Adrenal gland (tissue), 9 donors: ENCODE measurements at regions not wholly inside any gene's neighbourhood (a gene's known extent, or its start where the extent isn't known, plus 50 kb on each side); places are given as distances from the start of the nearest gene placed in this dataset.

ENCODE experiments used
- DNase-seq, 7 donors: peaks; one replicate each; pipeline ENCODE4 v3.0.0-alpha.2; 2019 to 2020
- H3K27ac ChIP-seq, 5 donors: fragments of 200-600 bp; sonication (generic) in 4 of 5; 1 replicate in 3 of 5; 2 replicates in 2 of 5; pipeline versions ENCODE4 v1.5.1 to v1.8.0; 2016 to 2020; ENCODE audit warnings: mild to moderate bottlenecking in 1 of 5
- H3K27me3 ChIP-seq: fragments of 200-600 bp; 2 replicates; pipeline ENCODE4 v1.8.0; 2021
- H3K36me3 ChIP-seq, 2 donors: fragments of 200-600 bp; replicated peaks in 1 of 2; 1 replicate in 1 of 2; 2 replicates in 1 of 2; pipeline versions ENCODE4 v1.5.1 to v1.8.0; 2018 to 2022
- H3K4me1 ChIP-seq, 2 donors: fragments of 200-600 bp; replicated peaks in 1 of 2; 1 replicate in 1 of 2; 2 replicates in 1 of 2; pipeline versions ENCODE4 v1.5.1 to v1.8.0; 2018 to 2021
- H3K4me3 ChIP-seq, 4 donors: fragments of 200-600 bp; sonication (generic) in 3 of 4; one replicate each; pipeline ENCODE4 v1.5.1; 2016 to 2018
- H3K9me3 ChIP-seq, 3 donors: fragments of 200-600 bp; sonication (generic) in 1 of 3; replicated peaks in 1 of 3; 1 replicate in 2 of 3; 2 replicates in 1 of 3; pipeline versions ENCODE4 v1.5.1 to v1.8.0; 2016 to 2021
- POLR2A ChIP-seq, 2 donors: fragments of 450-650 bp; IDR thresholded peaks; one replicate each; pipeline ENCODE4 v1.6.1; 2017; ENCODE audit warnings: antibody characterized with exemption in 2 of 2, mild to moderate bottlenecking in 2 of 2, moderate library complexity in 1 of 2
- WGBS, 4 donors: extraction: QIAGEN DNeasy Blood & Tissue Kit in 2 of 4; methylation state at CpG; one replicate each; pipeline versions ENCODE4 v1.1.5 to v1.1.7; 2013 to 2017; 5-methylcytosine and 5-hydroxymethylcytosine counted together
- intact Hi-C, 2 donors: fragments of 100-400 bp; cut with DNase I; formaldehyde crosslinking; loops; one replicate each; pipeline versions ENCODE4 v1.14.1 to v1.15.0; 2022 to 2023
- TF ChIP-seq, protein P1 (sequence below), 6 experiments: fragments of 450-650 bp in 4 of 6; fragments of 200-600 bp in 2 of 6; sonication (generic) in 1 of 6; IDR thresholded peaks; 1 replicate in 5 of 6; 2 replicates in 1 of 6; pipeline versions ENCODE4 v1.5.1 to v1.8.0; 2016 to 2021; ENCODE audit warnings: antibody characterized with exemption in 6 of 6, mild to moderate bottlenecking in 2 of 6, moderate library complexity in 1 of 6
- donor health status: healthy with polysubstance abuse.
- donor health status: Bipolar disorder and iron deficiency.
- donor health status: DM: yes; HTN: yes; CAD: no.
- donor health status: DM: no; HTN: no; CAD: no.
- donor health status: DM: no; HTN: no; CAD: no.

DNA sequence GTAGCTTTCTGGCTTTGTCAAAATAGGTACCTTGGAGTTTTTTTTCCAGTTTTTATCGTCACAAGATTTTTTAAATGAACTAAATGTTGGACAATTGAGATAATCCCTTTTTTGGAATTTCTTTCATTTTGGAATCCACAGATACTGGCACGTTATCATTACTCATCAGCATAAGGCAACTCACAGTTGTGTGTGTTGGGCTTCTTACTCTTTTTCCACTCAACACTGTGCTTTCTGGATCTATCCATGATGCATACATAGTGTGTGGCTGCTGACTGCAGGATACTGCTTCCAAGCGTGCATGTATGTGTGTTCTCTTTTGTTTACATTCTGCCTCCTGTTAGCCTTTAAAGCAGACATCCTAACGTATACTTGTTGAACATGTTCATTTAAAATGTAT, 113.5 kb upstream of the FAM9A start:
- H3K9me3 ChIP-seq: no peaks in the 10 kb centered on the region
- intact Hi-C loops: no loop called here
- no peak overlapping the region for H3K27ac ChIP-seq
- H3K36me3 ChIP-seq: no peaks in the 10 kb centered on the region
- no peak overlapping the region for H3K4me3 ChIP-seq
- H3K27me3 ChIP-seq: no peaks in the 10 kb centered on the region
- peaks cover 0 to 5% of the 10 kb centered on the region in 2 donors for H3K4me1 ChIP-seq
- DNase-seq: no peak
- TF ChIP-seq, protein P1, sequence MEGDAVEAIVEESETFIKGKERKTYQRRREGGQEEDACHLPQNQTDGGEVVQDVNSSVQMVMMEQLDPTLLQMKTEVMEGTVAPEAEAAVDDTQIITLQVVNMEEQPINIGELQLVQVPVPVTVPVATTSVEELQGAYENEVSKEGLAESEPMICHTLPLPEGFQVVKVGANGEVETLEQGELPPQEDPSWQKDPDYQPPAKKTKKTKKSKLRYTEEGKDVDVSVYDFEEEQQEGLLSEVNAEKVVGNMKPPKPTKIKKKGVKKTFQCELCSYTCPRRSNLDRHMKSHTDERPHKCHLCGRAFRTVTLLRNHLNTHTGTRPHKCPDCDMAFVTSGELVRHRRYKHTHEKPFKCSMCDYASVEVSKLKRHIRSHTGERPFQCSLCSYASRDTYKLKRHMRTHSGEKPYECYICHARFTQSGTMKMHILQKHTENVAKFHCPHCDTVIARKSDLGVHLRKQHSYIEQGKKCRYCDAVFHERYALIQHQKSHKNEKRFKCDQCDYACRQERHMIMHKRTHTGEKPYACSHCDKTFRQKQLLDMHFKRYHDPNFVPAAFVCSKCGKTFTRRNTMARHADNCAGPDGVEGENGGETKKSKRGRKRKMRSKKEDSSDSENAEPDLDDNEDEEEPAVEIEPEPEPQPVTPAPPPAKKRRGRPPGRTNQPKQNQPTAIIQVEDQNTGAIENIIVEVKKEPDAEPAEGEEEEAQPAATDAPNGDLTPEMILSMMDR (IDR thresholded peaks at IDR 0.05): no peak
- TF ChIP-seq POLR2A (IDR thresholded peaks at IDR 0.05): no peak
- 73 to 84% (median 78%) methylated on average over 4 of the region's 4 CpGs for WGBS, 4 donors

DNA sequence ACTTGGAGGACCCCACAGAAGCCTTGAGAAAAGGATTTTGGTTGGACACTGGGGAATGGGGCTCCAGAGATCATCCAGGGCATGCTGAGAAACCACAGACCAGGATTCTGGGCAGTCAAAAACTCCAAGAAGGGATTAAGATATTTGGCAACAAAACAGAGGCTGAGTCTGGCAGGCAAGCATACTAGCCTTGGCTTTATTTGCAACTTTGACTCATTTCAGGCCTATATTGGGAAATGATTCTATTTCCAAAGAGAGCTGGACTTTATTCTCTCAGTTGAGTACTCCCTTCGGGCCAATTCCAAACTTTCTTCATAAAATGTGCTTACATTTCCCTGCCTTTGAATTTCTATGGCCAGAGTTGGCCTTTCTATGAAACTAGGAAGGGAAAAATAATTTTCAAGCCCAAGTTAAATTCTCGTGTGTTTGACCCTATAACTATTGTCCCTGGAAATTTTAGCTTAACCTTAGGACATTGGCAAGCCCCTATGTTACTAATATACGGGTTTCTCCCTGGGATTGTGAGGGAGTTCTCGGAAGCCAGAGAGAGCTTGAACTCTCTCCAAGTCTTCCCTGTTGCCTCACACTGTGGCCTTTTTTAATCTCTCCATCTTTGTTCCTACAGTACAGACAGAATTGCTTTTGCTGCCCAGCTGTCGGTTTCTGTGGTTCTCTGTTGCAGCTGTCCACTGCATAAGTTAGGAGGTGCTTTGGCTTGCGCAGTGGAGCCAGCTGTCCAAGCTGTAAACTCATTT, 112.6 kb upstream of the FAM9A start:
- Histone ChIP-seq H3K27ac (peak overlapping the region in 2 of 5 donors; percentile 34 to 68), H3K4me1 (peaks cover 0 to 5% of the 10 kb centered on the region in 2 donors), H3K9me3 (no peaks in the 10 kb centered on the region), H3K27me3 (no peaks in the 10 kb centered on the region), H3K4me3 (no peak overlapping the region), H3K36me3 (no peaks in the 10 kb centered on the region)
- DNase-seq: peak in 6 of 7 donors; percentile 16 to 52 (median 35)
- TF ChIP-seq, protein P1 (IDR thresholded peaks at IDR 0.05): no peak
- TF ChIP-seq POLR2A (IDR thresholded peaks at IDR 0.05): no peak
- intact Hi-C loops: no loop called here
- WGBS, 4 donors: 22 to 59% (median 54%) methylated on average over 5 to 6 of the region's 6 CpGs

DNA sequence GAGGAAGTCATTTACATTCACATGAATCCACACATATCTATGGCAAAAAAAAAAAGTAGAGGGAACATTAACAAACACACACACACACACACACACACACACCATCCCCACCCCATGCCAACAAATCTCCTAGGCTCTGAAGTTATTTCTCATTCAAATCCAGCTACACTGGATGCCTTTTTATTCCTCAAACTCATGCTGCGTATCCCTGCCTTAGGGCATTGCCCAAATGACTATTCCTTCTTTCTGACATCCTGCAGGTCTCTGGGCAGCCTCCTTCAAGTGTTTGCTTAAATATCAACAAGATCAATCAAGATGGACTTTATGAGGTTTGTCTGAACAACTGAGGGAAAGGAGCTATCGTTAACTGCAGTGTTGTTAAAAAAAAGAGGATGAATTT, 106.5 kb upstream of the FAM9A start:
- no peak for DNase-seq
- Histone ChIP-seq H3K27me3 (peaks cover 7% of the 10 kb centered on the region), H3K4me3 (no peak overlapping the region), H3K4me1 (no peaks in the 10 kb centered on the region), H3K27ac (no peak overlapping the region), H3K36me3 (no peaks in the 10 kb centered on the region), H3K9me3 (no peaks in the 10 kb centered on the region)
- TF ChIP-seq, protein P1 (IDR thresholded peaks at IDR 0.05): no peak
- TF ChIP-seq POLR2A (IDR thresholded peaks at IDR 0.05): no peak
- intact Hi-C loops: no loop called here
- WGBS, 4 donors: 65 to 74% (median 72%) methylated on average over 2 of the region's 2 CpGs

DNA sequence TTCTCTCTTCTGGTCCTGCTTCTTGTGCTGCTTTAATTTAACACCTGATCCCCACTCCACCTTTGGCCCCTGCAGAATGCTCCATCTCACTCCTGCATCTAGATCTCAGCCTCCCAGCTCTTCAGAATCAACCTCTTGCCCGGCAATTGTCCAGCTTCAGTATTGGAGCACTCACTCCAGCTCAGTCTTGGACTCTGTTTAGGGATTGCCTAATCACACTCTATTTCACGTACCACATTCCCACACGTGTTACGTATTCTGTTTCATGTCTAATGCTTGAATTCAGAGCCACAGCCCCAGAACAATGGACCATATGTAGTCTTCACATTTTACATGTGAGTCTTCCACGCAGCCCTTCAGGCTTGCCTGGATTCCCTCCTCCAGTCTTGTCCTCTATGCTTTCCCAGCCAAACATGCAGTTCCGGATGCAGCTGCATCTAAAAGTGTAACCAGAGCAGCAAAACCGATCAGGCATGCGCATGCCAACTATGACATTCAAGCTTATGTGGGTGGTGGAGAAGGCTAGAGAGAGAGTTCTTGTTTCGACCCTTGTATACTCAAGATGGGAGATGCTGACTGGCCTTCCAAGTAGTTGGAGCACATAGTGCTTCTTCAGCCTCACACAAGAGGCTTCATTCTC, 105.2 kb upstream of the FAM9A start:
- Histone ChIP-seq H3K4me1 (no peaks in the 10 kb centered on the region), H3K9me3 (no peaks in the 10 kb centered on the region), H3K27me3 (peaks cover 7% of the 10 kb centered on the region), H3K36me3 (no peaks in the 10 kb centered on the region), H3K4me3 (no peak overlapping the region), H3K27ac (no peak overlapping the region)
- WGBS, 4 donors: 74 to 93% (median 80%) methylated on average over 5 to 9 of the region's 9 CpGs
- no peak for TF ChIP-seq POLR2A (IDR thresholded peaks at IDR 0.05)
- TF ChIP-seq, protein P1 (IDR thresholded peaks at IDR 0.05): no peak
- no peak for DNase-seq
- intact Hi-C loops: no loop called here
